Loucy (cell line): ENCODE measurements at regions not wholly inside any gene's neighbourhood (a gene's known extent, or its start where the extent isn't known, plus 50 kb on each side); places are given as distances from the start of the nearest gene placed in this dataset.

Experiments
- H2AFZ ChIP-seq: fragments of 200-600 bp; sonication (generic); 2 replicates; pipeline ENCODE4 v1.6.0; 2016; ENCODE audit warnings: antibody characterized with exemption, mild to moderate bottlenecking, low read length, moderate library complexity
- H3F3A ChIP-seq: fragments of 200-600 bp; 2 replicates; pipeline ENCODE4 v1.6.0; 2016; ENCODE audit warnings: antibody characterized with exemption, low read depth, mild to moderate bottlenecking
- H3K27me3 ChIP-seq: fragments of 200-600 bp; sonication (generic); 2 replicates; pipeline ENCODE4 v1.6.1; 2014; ENCODE audit warnings: low read length, mild to moderate bottlenecking; ENCODE audit not compliant: insufficient read depth, poor library complexity, severe bottlenecking
- H3K36me3 ChIP-seq: fragments of 200-600 bp; sonication (generic); 2 replicates; pipeline ENCODE4 v1.6.1; 2016; ENCODE audit warnings: low read length; ENCODE audit not compliant: insufficient read depth
- H3K4me1 ChIP-seq: fragments of 200-600 bp; sonication (generic); 2 replicates; pipeline ENCODE4 v1.5.1; 2014; ENCODE audit warnings: low read length, mild to moderate bottlenecking; ENCODE audit not compliant: insufficient read depth, poor library complexity, severe bottlenecking
- H3K4me2 ChIP-seq: fragments of 200-600 bp; sonication (generic); 2 replicates; pipeline ENCODE4 v1.6.0; 2014; ENCODE audit warnings: antibody characterized with exemption, low read length, low read depth, mild to moderate bottlenecking; ENCODE audit not compliant: poor library complexity, severe bottlenecking
- H3K4me3 ChIP-seq: fragments of 200-600 bp; sonication (generic); 2 replicates; pipeline ENCODE4 v1.5.1; 2014; ENCODE audit warnings: low read length, mild to moderate bottlenecking, mixed read lengths; ENCODE audit not compliant: poor library complexity, severe bottlenecking
- H3K79me2 ChIP-seq: fragments of 200-600 bp; sonication (generic); 2 replicates; pipeline ENCODE4 v1.6.1; 2014; ENCODE audit warnings: low read length; ENCODE audit not compliant: insufficient read depth
- H3K9ac ChIP-seq: fragments of 200-600 bp; sonication (generic); 2 replicates; pipeline ENCODE4 v1.6.0; 2014; ENCODE audit warnings: mild to moderate bottlenecking, low read depth, low read length, moderate library complexity; ENCODE audit not compliant: poor library complexity, severe bottlenecking
- H3K9me2 ChIP-seq: fragments of 200-600 bp; sonication (generic); replicated peaks from 2 replicates; pipeline ENCODE4 v1.6.1; 2016; ENCODE audit warnings: low read depth, low read length, mixed read lengths
- H3K9me3 ChIP-seq: fragments of 200-600 bp; sonication (generic); 2 replicates; pipeline ENCODE4 v1.6.1; 2014; ENCODE audit warnings: mild to moderate bottlenecking, antibody characterized with exemption, low read length, low read depth; ENCODE audit not compliant: insufficient read depth
- H4K20me1 ChIP-seq: fragments of 200-600 bp; sonication (generic); 2 replicates; pipeline ENCODE4 v1.6.0; 2014; ENCODE audit warnings: antibody characterized with exemption, low read length, mild to moderate bottlenecking; ENCODE audit not compliant: insufficient read depth, poor library complexity, severe bottlenecking
- CTCF ChIP-seq: fragments of 200-600 bp; sonication (generic); conservative IDR thresholded peaks from 2 replicates; pipeline ENCODE4 v1.5.1; 2014; ENCODE audit warnings: mild to moderate bottlenecking, antibody characterized with exemption, low read length
- EZH2phosphoT487 ChIP-seq: fragments of 200-600 bp; IDR thresholded peaks from 2 replicates; pipeline ENCODE4 v1.6.1; 2018; ENCODE audit warnings: antibody characterized with exemption, mild to moderate bottlenecking, moderate library complexity, borderline replicate concordance

GRCh38 chr15:77846360-77846759 is 213.6 kb upstream of the LINGO1 start:
- Histone ChIP-seq H3K9me3 (no peaks in the 10 kb centered on the region), H3K9ac (no peak overlapping the region)

DNA sequence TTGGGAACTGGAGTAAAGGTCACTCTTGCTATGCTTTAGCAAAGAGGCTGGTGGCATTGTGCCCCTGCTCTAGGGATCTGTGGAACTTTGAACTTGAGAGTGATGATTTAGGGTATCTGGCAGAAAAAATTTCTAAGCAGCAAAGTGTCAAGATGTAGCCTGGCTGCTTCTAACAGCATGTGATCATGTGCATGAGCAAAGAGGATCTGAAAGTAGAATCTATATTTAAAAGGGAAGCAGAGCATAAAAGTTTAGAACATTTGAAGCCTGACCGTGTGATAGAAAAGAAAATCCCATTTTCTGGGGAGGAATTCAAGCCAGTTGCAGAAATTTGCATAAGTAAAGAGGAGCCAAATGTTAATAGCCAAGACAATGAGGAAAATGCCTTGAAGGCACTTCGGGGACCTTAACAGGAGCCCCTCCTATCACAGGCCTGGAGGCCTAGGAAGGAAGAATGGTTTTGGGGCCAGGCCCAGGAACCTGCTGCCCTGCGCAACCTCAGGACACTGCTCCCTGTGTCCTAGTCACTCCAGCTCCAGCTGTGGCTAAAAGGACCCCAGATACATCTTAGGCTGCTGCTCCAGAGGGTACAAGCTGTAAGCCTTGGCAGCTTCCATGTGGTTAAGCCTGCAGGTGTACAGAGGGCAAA is 212.2 kb upstream of the LINGO1 start:
- Histone ChIP-seq H3K36me3 (no peaks in the 10 kb centered on the region), H3K9me3 (no peaks in the 10 kb centered on the region), H2AFZ (no peak overlapping the region), H3K9me2 (no peaks in the 10 kb centered on the region), H3K4me1 (no peaks in the 10 kb centered on the region), H3K4me2 (no peak overlapping the region), H3K27me3 (no peaks in the 10 kb centered on the region), H3K4me3 (no peak overlapping the region), H3K9ac (no peak overlapping the region), H4K20me1 (no peaks in the 10 kb centered on the region), H3F3A (no peaks in the 10 kb centered on the region), H3K79me2 (no peaks in the 10 kb centered on the region)
- TF ChIP-seq EZH2phosphoT487 (no peak), CTCF (no peak)

More at GRCh38 chr15:77846360-77846759, 213.6 kb upstream of the LINGO1 start:
- Histone ChIP-seq H4K20me1 (no peaks in the 10 kb centered on the region), H3K4me1 (no peaks in the 10 kb centered on the region), H3K4me2 (no peak overlapping the region), H3K79me2 (no peaks in the 10 kb centered on the region), H2AFZ (no peak overlapping the region), H3K4me3 (no peak overlapping the region), H3K36me3 (no peaks in the 10 kb centered on the region), H3K9me2 (no peaks in the 10 kb centered on the region), H3K27me3 (no peaks in the 10 kb centered on the region), H3F3A (no peaks in the 10 kb centered on the region)
- no peak for TF ChIP-seq CTCF
- TF ChIP-seq EZH2phosphoT487, result no peak

GRCh38 chr15:77843546-77843945 is 210.8 kb upstream of the LINGO1 start:
- Histone ChIP-seq H3F3A (no peaks in the 10 kb centered on the region), H2AFZ (no peak overlapping the region), H3K9me3 (no peaks in the 10 kb centered on the region), H3K27me3 (no peaks in the 10 kb centered on the region), H3K4me2 (no peak overlapping the region), H4K20me1 (no peaks in the 10 kb centered on the region), H3K36me3 (no peaks in the 10 kb centered on the region), H3K4me3 (no peak overlapping the region), H3K4me1 (peaks cover under 1% of the 10 kb centered on the region), H3K9me2 (no peaks in the 10 kb centered on the region), H3K79me2 (no peaks in the 10 kb centered on the region), H3K9ac (no peak overlapping the region)
- TF ChIP-seq CTCF (no peak), EZH2phosphoT487 (no peak)
